Mesenchymal stem cell (in vitro differentiated cells and primary cell): ENCODE measurements at regions not wholly inside any gene's neighbourhood (a gene's known extent, or its start where the extent isn't known, plus 50 kb on each side); places are given as distances from the start of the nearest gene placed in this dataset.

Source experiments
- DNase-seq: peaks from one replicate; pipeline ENCODE4 v3.0.0-alpha.2; 2013
- H2AFZ ChIP-seq: one replicate; pipeline ENCODE4 v1.6.1; 2013; ENCODE audit warnings: low read depth, mild to moderate bottlenecking, control low read depth, inconsistent platforms, low read length, moderate library complexity
- H2AK5ac ChIP-seq: 2 replicates; pipeline ENCODE4 v1.6.1; 2013; ENCODE audit warnings: low read length, moderate library complexity, mild to moderate bottlenecking, inconsistent platforms; ENCODE audit not compliant: severe bottlenecking
- H2BK120ac ChIP-seq: one replicate; pipeline ENCODE4 v1.6.1; 2013; ENCODE audit warnings: low read depth, mild to moderate bottlenecking, inconsistent platforms, low read length, moderate library complexity
- H2BK12ac ChIP-seq, 2 experiments: one replicate each; pipeline ENCODE4 v1.6.1; 2013; ENCODE audit warnings: inconsistent platforms in 2 of 2, low read length in 2 of 2, mild to moderate bottlenecking in 2 of 2, moderate library complexity in 2 of 2, control low read depth in 1 of 2
- H2BK15ac ChIP-seq: one replicate; pipeline ENCODE4 v1.6.1; 2013; ENCODE audit warnings: mild to moderate bottlenecking, low read depth, inconsistent platforms; ENCODE audit not compliant: poor library complexity, severe bottlenecking
- H2BK5ac ChIP-seq: 2 replicates; pipeline ENCODE4 v1.6.1; 2013; ENCODE audit warnings: low read depth, mild to moderate bottlenecking, low read length, control low read depth, inconsistent platforms; ENCODE audit not compliant: poor library complexity, severe bottlenecking
- H3K14ac ChIP-seq, 2 experiments: one replicate each; pipeline ENCODE4 v1.6.1; 2013; ENCODE audit warnings: inconsistent platforms in 2 of 2, low read length in 2 of 2, control low read depth in 1 of 2, mild to moderate bottlenecking in 1 of 2, moderate library complexity in 1 of 2
- H3K18ac ChIP-seq, 2 experiments: one replicate each; pipeline ENCODE4 v1.6.1; 2013; ENCODE audit warnings: inconsistent platforms in 2 of 2, low read length in 2 of 2, control low read depth in 1 of 2, low read depth in 1 of 2, mild to moderate bottlenecking in 1 of 2
- H3K23ac ChIP-seq, 2 experiments: one replicate each; pipeline ENCODE4 v1.6.1; 2013; ENCODE audit warnings: inconsistent platforms in 2 of 2, low read length in 2 of 2, mild to moderate bottlenecking in 2 of 2, moderate library complexity in 2 of 2, control low read depth in 1 of 2
- H3K27ac ChIP-seq: 2 replicates; pipeline ENCODE4 v1.5.1; 2013; ENCODE audit warnings: mild to moderate bottlenecking, moderate library complexity, low read length, control low read depth, inconsistent platforms; ENCODE audit not compliant: poor library complexity, severe bottlenecking
- H3K27me3 ChIP-seq, 2 experiments: 2 replicates each; pipeline versions ENCODE4 v1.6.1 to v1.7.0; 2013; ENCODE audit warnings: low read length in 2 of 2, mild to moderate bottlenecking in 2 of 2, moderate library complexity in 2 of 2, control low read depth in 1 of 2, inconsistent platforms in 1 of 2; ENCODE audit not compliant: control insufficient read depth in 1 of 2, insufficient read depth in 1 of 2
- H3K36me3 ChIP-seq, 2 experiments: 2 replicates each; pipeline versions ENCODE4 v1.6.1 to v1.7.0; 2013; ENCODE audit warnings: low read length in 2 of 2, control low read depth in 1 of 2, inconsistent platforms in 1 of 2, low read depth in 1 of 2, mild to moderate bottlenecking in 1 of 2; ENCODE audit not compliant: insufficient read depth in 2 of 2, control insufficient read depth in 1 of 2
- H3K4ac ChIP-seq, 2 experiments: one replicate each; pipeline ENCODE4 v1.6.1; 2013; ENCODE audit warnings: inconsistent platforms in 2 of 2, low read length in 2 of 2, mild to moderate bottlenecking in 2 of 2, moderate library complexity in 2 of 2, control low read depth in 1 of 2, low read depth in 1 of 2
- H3K4me1 ChIP-seq: 2 replicates; pipeline ENCODE4 v1.6.1; 2013; ENCODE audit warnings: low read depth, low read length, control low read depth; ENCODE audit not compliant: control insufficient read depth, insufficient read depth
- H3K4me2 ChIP-seq: 2 replicates; pipeline ENCODE4 v1.6.1; 2013; ENCODE audit warnings: low read length, mild to moderate bottlenecking, inconsistent platforms; ENCODE audit not compliant: poor library complexity, severe bottlenecking
- H3K4me3 ChIP-seq, 2 experiments: 2 replicates each; pipeline versions ENCODE4 v1.5.1 to v1.7.0; 2013; ENCODE audit warnings: low read length in 2 of 2, mild to moderate bottlenecking in 2 of 2, control low read depth in 1 of 2, low read depth in 1 of 2; ENCODE audit not compliant: insufficient read depth in 1 of 2
- H3K79me1 ChIP-seq: replicated peaks from 2 replicates; pipeline ENCODE4 v1.6.1; 2013; ENCODE audit warnings: mild to moderate bottlenecking, control low read depth, low read length, inconsistent platforms; ENCODE audit not compliant: poor library complexity, severe bottlenecking
- H3K9ac ChIP-seq: 2 replicates; pipeline ENCODE4 v1.7.0; 2013; ENCODE audit warnings: mild to moderate bottlenecking, low read length, moderate library complexity
- H3K9me3 ChIP-seq: 2 replicates; pipeline ENCODE4 v1.7.0; 2013; ENCODE audit warnings: mild to moderate bottlenecking, low read length; ENCODE audit not compliant: control insufficient read depth
- H4K8ac ChIP-seq: one replicate; pipeline ENCODE4 v1.6.1; 2013; ENCODE audit warnings: inconsistent platforms, mild to moderate bottlenecking, low read length, moderate library complexity
- H4K91ac ChIP-seq: one replicate; pipeline ENCODE4 v1.6.1; 2013; ENCODE audit warnings: mild to moderate bottlenecking, low read length, inconsistent platforms
- WGBS: methylation state at CpG from one replicate; pipeline ENCODE4 v1.1.7; 2013; ENCODE audit warnings: mixed read lengths; 5-methylcytosine and 5-hydroxymethylcytosine counted together

DNA sequence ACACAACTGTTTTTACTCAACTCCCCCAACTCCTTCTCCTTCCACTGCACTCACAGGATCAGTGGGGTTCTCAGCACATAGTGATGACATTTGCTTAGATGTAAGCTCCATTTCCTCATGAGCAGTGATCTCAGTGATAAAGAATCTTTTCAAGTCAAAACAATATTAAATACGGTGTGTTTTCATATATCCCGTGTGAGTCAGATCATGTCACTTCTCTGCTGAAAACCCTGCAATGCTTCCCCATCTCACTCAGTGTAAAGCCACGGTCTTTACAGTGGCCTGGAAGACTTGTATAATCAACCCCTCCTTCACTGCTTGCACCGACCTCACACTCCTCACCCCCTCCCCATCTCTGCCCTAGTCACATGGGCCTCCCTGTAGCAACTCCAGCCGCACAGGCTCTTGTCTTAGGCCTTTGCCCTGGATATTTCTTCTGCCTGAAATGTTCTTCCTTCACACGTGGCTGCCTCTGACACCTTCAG is 149.7 kb upstream of the ARHGAP5 start:
- Histone ChIP-seq H3K36me3 (no peaks in the 10 kb centered on the region), H2AFZ (no peak overlapping the region)

GRCh38 chr14:31930070-31930469 is 147.0 kb upstream of the ARHGAP5 start:
- Histone ChIP-seq H3K23ac (no peak overlapping the region), H2AFZ (no peak overlapping the region), H4K8ac (no peak overlapping the region), H3K18ac (no peak overlapping the region), H4K91ac (no peak overlapping the region), H2BK12ac (peak overlapping the region; percentile 37 to 49), H2AK5ac (peak overlapping the region; percentile 74), H3K4me3 (no peak overlapping the region), H2BK15ac (peak overlapping the region; percentile 6), H3K4me2 (no peak overlapping the region), H2BK5ac (no peak overlapping the region), H2BK120ac (no peak overlapping the region), H3K4me1 (peaks cover 3% of the 10 kb centered on the region), H3K27ac (peak overlapping the region; percentile 44), H3K36me3 (no peaks in the 10 kb centered on the region), H3K79me1 (no peaks in the 10 kb centered on the region), H3K9me3 (no peaks in the 10 kb centered on the region), H3K4ac (peak overlapping the region in 1 of 2 experiments; percentile 30), H3K27me3 (no peaks in the 10 kb centered on the region), H3K14ac (no peak overlapping the region), H3K9ac (no peak overlapping the region)
- WGBS: 68% methylated on average over 1 of the region's 1 CpG
- no peak for DNase-seq

More for the DNA sequence above, 149.7 kb upstream of the ARHGAP5 start:
- Histone ChIP-seq H3K14ac (no peak overlapping the region), H3K4ac (no peak overlapping the region), H3K18ac (peak overlapping the region in 1 of 2 experiments; percentile 31), H3K9ac (peak overlapping the region; percentile 59), H2BK120ac (no peak overlapping the region), H3K79me1 (no peaks in the 10 kb centered on the region), H3K4me2 (no peak overlapping the region), H2BK5ac (peak overlapping the region; percentile 2), H3K27ac (peak overlapping the region; percentile 76), H3K4me3 (no peak overlapping the region), H3K23ac (no peak overlapping the region), H2BK12ac (peak overlapping the region in 1 of 2 experiments; percentile 37), H3K4me1 (peaks cover 3% of the 10 kb centered on the region), H4K8ac (peak overlapping the region; percentile 27), H2BK15ac (no peak overlapping the region), H3K9me3 (no peaks in the 10 kb centered on the region), H2AK5ac (no peak overlapping the region), H4K91ac (no peak overlapping the region), H3K27me3 (no peaks in the 10 kb centered on the region)
- WGBS: under 1% methylated on average over 6 of the region's 6 CpGs
- DNase-seq: peak; percentile 96

GRCh38 chr14:31930493-31931240 is 146.4 kb upstream of the ARHGAP5 start:
- H2AFZ ChIP-seq: no peak overlapping the region
- no CpG with 5 or more reads among the region's 3 CpGs for WGBS
- H3K79me1 ChIP-seq: no peaks in the 10 kb centered on the region
- H2AK5ac ChIP-seq: no peak overlapping the region
- no peak overlapping the region for H3K23ac ChIP-seq
- no peak overlapping the region for H2BK15ac ChIP-seq
- no peak overlapping the region for H2BK12ac ChIP-seq
- no peak overlapping the region for H3K9ac ChIP-seq
- H4K8ac ChIP-seq: no peak overlapping the region
- H2BK120ac ChIP-seq: no peak overlapping the region
- H3K4me3 ChIP-seq: no peak overlapping the region
- peak overlapping the region in 1 of 2 experiments; percentile 30 for H3K4ac ChIP-seq
- H3K14ac ChIP-seq: no peak overlapping the region
- H3K9me3 ChIP-seq: no peaks in the 10 kb centered on the region
- no peaks in the 10 kb centered on the region for H3K27me3 ChIP-seq
- no peak overlapping the region for H2BK5ac ChIP-seq
- peaks cover 3% of the 10 kb centered on the region for H3K4me1 ChIP-seq
- no peak overlapping the region for H3K4me2 ChIP-seq
- peak overlapping the region; percentile 61 for H3K27ac ChIP-seq
- peak; percentile 75 for DNase-seq
- H3K36me3 ChIP-seq: no peaks in the 10 kb centered on the region
- H4K91ac ChIP-seq: no peak overlapping the region
- no peak overlapping the region for H3K18ac ChIP-seq

- Histone ChIP-seq H3K9ac (no peak overlapping the region), H3K27me3 (no peaks in the 10 kb centered on the region), H3K4ac (peak overlapping the region in 1 of 2 experiments; percentile 73), H2BK5ac (no peak overlapping the region), H2BK12ac (peak overlapping the region in 1 of 2 experiments; percentile 89), H3K4me2 (no peak overlapping the region), H2AFZ (no peak overlapping the region), H4K91ac (no peak overlapping the region), H3K27ac (no peak overlapping the region), H3K4me1 (peaks cover 2% of the 10 kb centered on the region), H3K18ac (peak overlapping the region in 1 of 2 experiments; percentile 34), H4K8ac (no peak overlapping the region), H3K9me3 (no peaks in the 10 kb centered on the region), H3K79me1 (no peaks in the 10 kb centered on the region), H2BK120ac (no peak overlapping the region), H3K23ac (no peak overlapping the region), H3K4me3 (no peak overlapping the region), H3K14ac (peak overlapping the region in 1 of 2 experiments; percentile 28), H3K36me3 (no peaks in the 10 kb centered on the region), H2AK5ac (peak overlapping the region; percentile 9), H2BK15ac (no peak overlapping the region)
- DNase-seq: no peak
- 86% methylated on average over 5 of the region's 5 CpGs for WGBS
These were observed 144.4 kb upstream of the ARHGAP5 start for GRCh38 chr14:31932675-31933074.
